ENCODE measurements at regions not wholly inside any gene's neighbourhood (a gene's known extent, or its start where the extent isn't known, plus 50 kb on each side); places are given as distances from the start of the nearest gene placed in this dataset.
A peak's percentile ranks its signal among the peaks of the same experiment; 100 is the strongest.

- H3K4me1 Mint-ChIP-seq: peaks cover 13 to 23% (median 16%) of the 10 kb centered on the region in 3 donors
- H3K27ac Mint-ChIP-seq: peak overlapping the region in 2 of 3 donors; percentile 31 to 43
- H3K27me3 Mint-ChIP-seq: peaks cover 2% of the 10 kb centered on the region
- H3K36me3 Mint-ChIP-seq: peaks cover 8% of the 10 kb centered on the region
- peak overlapping the region; percentile 54 to 92 (median 80) for H3K4me3 Mint-ChIP-seq
- H3K9me3 Mint-ChIP-seq: peaks cover 0 to 6% (median 4%) of the 10 kb centered on the region in 3 donors
Measured at GRCh38 chr10:6328699-6329423, 126.1 kb downstream of the PFKFB3 start.

- peaks cover 4 to 11% (median 6%) of the 10 kb centered on the region in 3 donors for H3K9me3 Mint-ChIP-seq
- H3K36me3 Mint-ChIP-seq: peaks cover 8% of the 10 kb centered on the region
- no peak overlapping the region for H3K27ac Mint-ChIP-seq
- H3K27me3 Mint-ChIP-seq: peaks cover 2% of the 10 kb centered on the region
- H3K4me3 Mint-ChIP-seq: no peak overlapping the region
- peaks cover 10 to 11% (median 10%) of the 10 kb centered on the region in 3 donors for H3K4me1 Mint-ChIP-seq
Measured at GRCh38 chr10:6333086-6333485, 130.4 kb downstream of the PFKFB3 start.

GRCh38 chr10:6333973-6334372 lies 131.2 kb downstream of the PFKFB3 start:
- H3K36me3 Mint-ChIP-seq: peaks cover 8% of the 10 kb centered on the region
- H3K4me1 Mint-ChIP-seq: peaks cover 1 to 2% (median 2%) of the 10 kb centered on the region in 3 donors
- peaks cover 2% of the 10 kb centered on the region for H3K27me3 Mint-ChIP-seq
- H3K27ac Mint-ChIP-seq: no peak overlapping the region
- peaks cover 4 to 11% (median 6%) of the 10 kb centered on the region in 3 donors for H3K9me3 Mint-ChIP-seq
- H3K4me3 Mint-ChIP-seq: no peak overlapping the region

GRCh38 chr10:6336016-6336415 lies 133.3 kb downstream of the PFKFB3 start:
- H3K27ac Mint-ChIP-seq: no peak overlapping the region
- H3K9me3 Mint-ChIP-seq: peaks cover 4 to 14% (median 6%) of the 10 kb centered on the region in 3 donors
- peaks cover 4% of the 10 kb centered on the region for H3K27me3 Mint-ChIP-seq
- no peak overlapping the region for H3K4me3 Mint-ChIP-seq
- no peaks in the 10 kb centered on the region for H3K4me1 Mint-ChIP-seq
- peaks cover 9% of the 10 kb centered on the region for H3K36me3 Mint-ChIP-seq

GRCh38 chr10:6337382-6337781 lies 134.7 kb downstream of the PFKFB3 start:
- H3K27me3 Mint-ChIP-seq: peaks cover 1% of the 10 kb centered on the region
- H3K27ac Mint-ChIP-seq: no peak overlapping the region
- no peaks in the 10 kb centered on the region for H3K4me1 Mint-ChIP-seq
- peaks cover 6% of the 10 kb centered on the region for H3K36me3 Mint-ChIP-seq
- no peak overlapping the region for H3K4me3 Mint-ChIP-seq
- peaks cover 4 to 14% (median 6%) of the 10 kb centered on the region in 3 donors for H3K9me3 Mint-ChIP-seq

- Mint-ChIP-seq H3K36me3 (peaks cover 6% of the 10 kb centered on the region), H3K27me3 (peaks cover 3% of the 10 kb centered on the region), H3K4me3 (no peak overlapping the region), H3K4me1 (no peaks in the 10 kb centered on the region), H3K27ac (no peak overlapping the region), H3K9me3 (peaks cover 4 to 12% (median 6%) of the 10 kb centered on the region in 3 donors)
Measured at GRCh38 chr10:6338361-6338760, 135.6 kb downstream of the PFKFB3 start.

- H3K4me3 Mint-ChIP-seq: no peak overlapping the region
Measured at GRCh38 chr10:6339891-6340290, 137.2 kb downstream of the PFKFB3 start.

GRCh38 chr10:6342096-6342685 lies 139.5 kb downstream of the PFKFB3 start:
- Mint-ChIP-seq H3K27me3 (peaks cover 4% of the 10 kb centered on the region), H3K4me3 (no peak overlapping the region), H3K36me3 (peaks cover 1% of the 10 kb centered on the region), H3K9me3 (peaks cover 0 to 9% (median 3%) of the 10 kb centered on the region in 3 donors), H3K4me1 (peaks cover 2 to 5% (median 3%) of the 10 kb centered on the region in 3 donors), H3K27ac (no peak overlapping the region)

More at GRCh38 chr10:6339891-6340290, 137.2 kb downstream of the PFKFB3 start:
- Mint-ChIP-seq H3K27me3 (peaks cover 4% of the 10 kb centered on the region), H3K9me3 (peaks cover 0 to 7% (median 3%) of the 10 kb centered on the region in 3 donors), H3K27ac (peak overlapping the region in 1 of 3 donors; percentile 87), H3K36me3 (peaks cover 1% of the 10 kb centered on the region), H3K4me1 (no peaks in the 10 kb centered on the region)

- H3K27me3 Mint-ChIP-seq: peaks cover 4% of the 10 kb centered on the region
- H3K4me1 Mint-ChIP-seq: peaks cover 14 to 17% (median 14%) of the 10 kb centered on the region in 3 donors
- no peak overlapping the region for H3K27ac Mint-ChIP-seq
- peaks cover 0 to 9% (median 3%) of the 10 kb centered on the region in 3 donors for H3K9me3 Mint-ChIP-seq
- no peak overlapping the region for H3K4me3 Mint-ChIP-seq
- peaks cover 1% of the 10 kb centered on the region for H3K36me3 Mint-ChIP-seq
Measured at GRCh38 chr10:6343305-6344010, 140.7 kb downstream of the PFKFB3 start.

- H3K9me3 Mint-ChIP-seq: peaks cover 0 to 9% (median 0%) of the 10 kb centered on the region in 3 donors
- H3K4me3 Mint-ChIP-seq: no peak overlapping the region
- H3K4me1 Mint-ChIP-seq: peaks cover 27 to 28% (median 28%) of the 10 kb centered on the region in 3 donors
- peaks cover 1% of the 10 kb centered on the region for H3K36me3 Mint-ChIP-seq
- H3K27ac Mint-ChIP-seq: peak overlapping the region in 1 of 3 donors; percentile 61
- peaks cover 14% of the 10 kb centered on the region for H3K27me3 Mint-ChIP-seq
Measured at GRCh38 chr10:6345404-6345803, 142.7 kb downstream of the PFKFB3 start.

- Mint-ChIP-seq H3K27ac (peak overlapping the region in 2 of 3 donors; percentile 56 to 75), H3K4me3 (peak overlapping the region in 1 of 4 donors; percentile 89), H3K9me3 (peaks cover 0 to 9% (median 0%) of the 10 kb centered on the region in 3 donors), H3K36me3 (no peaks in the 10 kb centered on the region), H3K27me3 (peaks cover 14% of the 10 kb centered on the region), H3K4me1 (peaks cover 28 to 32% (median 31%) of the 10 kb centered on the region in 3 donors)
Measured at GRCh38 chr10:6346631-6347030, 143.9 kb downstream of the PFKFB3 start.

- H3K36me3 Mint-ChIP-seq: no peaks in the 10 kb centered on the region
- H3K4me1 Mint-ChIP-seq: peaks cover 28 to 34% (median 32%) of the 10 kb centered on the region in 3 donors
- peaks cover 0 to 9% (median 0%) of the 10 kb centered on the region in 3 donors for H3K9me3 Mint-ChIP-seq
- peak overlapping the region; percentile 88 to 98 (median 94) for H3K27ac Mint-ChIP-seq
- peak overlapping the region; percentile 71 to 89 (median 80) for H3K4me3 Mint-ChIP-seq
- peaks cover 14% of the 10 kb centered on the region for H3K27me3 Mint-ChIP-seq
Measured at GRCh38 chr10:6347391-6347951, 144.7 kb downstream of the PFKFB3 start.

- Mint-ChIP-seq H3K4me3 (peak overlapping the region; percentile 71 to 89 (median 80)), H3K4me1 (peaks cover 28 to 34% (median 32%) of the 10 kb centered on the region in 3 donors), H3K36me3 (no peaks in the 10 kb centered on the region), H3K27me3 (peaks cover 13% of the 10 kb centered on the region), H3K27ac (peak overlapping the region; percentile 88 to 98 (median 94)), H3K9me3 (peaks cover 0 to 9% (median 0%) of the 10 kb centered on the region in 3 donors)
Measured at GRCh38 chr10:6348096-6348874, 145.6 kb downstream of the PFKFB3 start.
